Hindlimb muscle (tissue), 1 donor: ENCODE measurements at regions not wholly inside any gene's neighbourhood (a gene's known extent, or its start where the extent isn't known, plus 50 kb on each side); places are given as distances from the start of the nearest gene placed in this dataset.

Experiments
- DNase-seq: peaks from one replicate; pipeline ENCODE4 v3.0.0-alpha.2; 2013

- no peak for DNase-seq
These were observed 1177.4 kb upstream of the GBE1 start for GRCh38 chr3:82938821-82939328.

- no peak for DNase-seq
These were observed 1166.1 kb upstream of the GBE1 start for GRCh38 chr3:82927309-82928253.

GRCh38 chr3:82891028-82891427, 1129.6 kb upstream of the GBE1 start:
- no peak for DNase-seq

GRCh38 chr3:82883072-82883471, 1121.6 kb upstream of the GBE1 start:
- DNase-seq, result no peak

GRCh38 chr3:82875401-82875800, 1114.0 kb upstream of the GBE1 start:
- no peak for DNase-seq

- DNase-seq, result no peak
These were observed 1078.4 kb upstream of the GBE1 start for GRCh38 chr3:82839871-82840270.

- no peak for DNase-seq
These were observed 1072.7 kb upstream of the GBE1 start for GRCh38 chr3:82834098-82834497.

GRCh38 chr3:82824491-82824890, 1063.0 kb upstream of the GBE1 start:
- DNase-seq, result no peak

- DNase-seq, result no peak
These were observed 1054.6 kb upstream of the GBE1 start for GRCh38 chr3:82816086-82816485.

- no peak for DNase-seq
These were observed 1054.1 kb upstream of the GBE1 start for GRCh38 chr3:82815417-82816058.

GRCh38 chr3:82814660-82815059, 1053.2 kb upstream of the GBE1 start:
- DNase-seq, result no peak

- DNase-seq, result no peak
These were observed 1046.3 kb upstream of the GBE1 start for GRCh38 chr3:82807781-82808180.

GRCh38 chr3:82802501-82802900, 1041.1 kb upstream of the GBE1 start:
- no peak for DNase-seq

GRCh38 chr3:82800248-82800647, 1038.8 kb upstream of the GBE1 start:
- no peak for DNase-seq

GRCh38 chr3:82796765-82797164, 1035.3 kb upstream of the GBE1 start:
- no peak for DNase-seq

- no peak for DNase-seq
These were observed 1029.8 kb upstream of the GBE1 start for GRCh38 chr3:82791241-82791640.

GRCh38 chr3:82790307-82791097, 1029.1 kb upstream of the GBE1 start:
- DNase-seq, result no peak

GRCh38 chr3:82783194-82783593, 1021.7 kb upstream of the GBE1 start:
- no peak for DNase-seq

- no peak for DNase-seq
These were observed 1011.8 kb upstream of the GBE1 start for GRCh38 chr3:82773207-82773606.

- DNase-seq, result no peak
These were observed 1003.1 kb upstream of the GBE1 start for GRCh38 chr3:82764521-82764920.

GRCh38 chr3:82761858-82762257, 1000.4 kb upstream of the GBE1 start:
- DNase-seq, result no peak

- no peak for DNase-seq
These were observed 984.1 kb upstream of the GBE1 start for GRCh38 chr3:82745544-82745943.

- DNase-seq, result no peak
These were observed 981.8 kb upstream of the GBE1 start for GRCh38 chr3:82743196-82743595.
